ENCODE measurements at regions not wholly inside any gene's neighbourhood (a gene's known extent, or its start where the extent isn't known, plus 50 kb on each side); places are given as distances from the start of the nearest gene placed in this dataset.

- H3K4me2 ChIP-seq (ENCODE audit: insufficient read depth, insufficient read length, low read length) = no peak overlapping the region
- Mint-ChIP-seq H3K27ac (no peak overlapping the region), H3K4me1 (peaks cover 0 to 3% of the 10 kb centered on the region in 2 experiments; a peak in 2 of 4 replicates), H3K36me3 (ENCODE audit: insufficient read depth in 1 of 3, low read depth in 3 of 3) (peaks cover 2 to 19% (median 5%) of the 10 kb centered on the region in 3 experiments; a peak in 4 of 7 replicates), H3K4me3 (no peak overlapping the region), H3K9me3 (peaks cover 14 to 20% of the 10 kb centered on the region in 2 experiments), H3K27me3 (ENCODE audit: low read depth) (no peaks in the 10 kb centered on the region)
- H3K9me3 ChIP-seq (ENCODE audit: control insufficient read depth, low read depth, low read length) = no peaks in the 10 kb centered on the region
- H3K4me1 ChIP-seq (ENCODE audit: insufficient read depth, low read length) = no peaks in the 10 kb centered on the region
- no peaks in the 10 kb centered on the region for H3K79me1 ChIP-seq (ENCODE audit: insufficient read depth, low read depth, low read length, poor library complexity, severe bottlenecking)
- no peak overlapping the region for H2BK120ac ChIP-seq (ENCODE audit: low read depth, low read length, poor library complexity, severe bottlenecking)
- no peak for TF ChIP-seq CTCF (conservative IDR thresholded peaks at IDR 0.05)
- no peak for DNase-seq
- no peaks in the 10 kb centered on the region for H3K79me2 ChIP-seq (ENCODE audit: insufficient read depth, low read length)
- H3K56ac ChIP-seq (ENCODE audit: insufficient read length, low read depth, low read length) = no peak overlapping the region
- H3K14ac ChIP-seq (ENCODE audit: insufficient read depth, low read length) = no peak overlapping the region
- H2BK12ac ChIP-seq (ENCODE audit: insufficient read length, low read depth, low read length) = no peak overlapping the region
- H3K23ac ChIP-seq (ENCODE audit: insufficient read length, low read depth, low read length) = no peak overlapping the region
- H3K27ac ChIP-seq (ENCODE audit: insufficient read length, low read depth, low read length) = no peak overlapping the region
- H2BK15ac ChIP-seq (ENCODE audit: low read depth, low read length) = no peak overlapping the region
- no peak overlapping the region for H2BK5ac ChIP-seq (ENCODE audit: insufficient read length, low read length)
- no peaks in the 10 kb centered on the region for H3K27me3 ChIP-seq (ENCODE audit: insufficient read depth, low read length)
- no peak overlapping the region for H4K91ac ChIP-seq (ENCODE audit: insufficient read length, low read depth, low read length)
- no peak overlapping the region for H2BK20ac ChIP-seq (ENCODE audit: low read depth, low read length, poor library complexity, severe bottlenecking)
- H4K8ac ChIP-seq (replicated peaks; ENCODE audit: insufficient read length, low read depth, low read length) = no peak overlapping the region
- no peak overlapping the region for H3K9ac ChIP-seq (ENCODE audit: extremely low read depth, insufficient read length, low read length)
- H3T11ph ChIP-seq (ENCODE audit: low read length) = no peak overlapping the region
- H4K5ac ChIP-seq (ENCODE audit: insufficient read length, low read depth, low read length) = no peak overlapping the region
- H2AFZ ChIP-seq (ENCODE audit: low read length) = no peak overlapping the region
- H2AK5ac ChIP-seq (ENCODE audit: insufficient read length, low read length) = no peak overlapping the region
- no CpG with 5 or more reads among the region's 2 CpGs for WGBS (ENCODE audit: extremely low coverage, insufficient read length, low lambda C conversion rate)
- H4K20me1 ChIP-seq (ENCODE audit: control insufficient read depth, insufficient read depth, insufficient read length) = no peaks in the 10 kb centered on the region
- no peak overlapping the region for H3K4ac ChIP-seq (ENCODE audit: low read depth, low read length)
- no peak overlapping the region for H3K18ac ChIP-seq (ENCODE audit: insufficient read length, low read depth, low read length)
- no peaks in the 10 kb centered on the region for H3K23me2 ChIP-seq (ENCODE audit: insufficient read length, low read depth, low read length, poor library complexity, severe bottlenecking)
These were observed 64.4 kb upstream of the CDH8 start for GRCh38 chr16:62100651-62101050.

All from H9 (cell line).